KOPT-K1 (cell line): ENCODE measurements at regions not wholly inside any gene's neighbourhood (a gene's known extent, or its start where the extent isn't known, plus 50 kb on each side); places are given as distances from the start of the nearest gene placed in this dataset.
"Not testable (repeated sequence)": the region's sequence is repeated elsewhere in the genome, so short reads cannot be mapped to it uniquely, and the experiment has no call there.

Experiments used
- H3K27ac ChIP-seq: fragments of 200-600 bp; sonication (generic); 2 replicates; pipeline ENCODE4 v1.5.1; 2016; ENCODE audit warnings: antibody characterized with exemption, mild to moderate bottlenecking, low read depth, low read length; ENCODE audit not compliant: poor library complexity, severe bottlenecking
- H3K36me3 ChIP-seq: fragments of 200-600 bp; sonication (generic); 2 replicates; pipeline ENCODE4 v1.5.1; 2017; ENCODE audit warnings: antibody characterized with exemption, mild to moderate bottlenecking, low read length, moderate library complexity; ENCODE audit not compliant: insufficient read depth
- H3K9me3 ChIP-seq: fragments of 200-600 bp; sonication (generic); 2 replicates; pipeline ENCODE4 v1.5.1; 2017; ENCODE audit warnings: antibody characterized with exemption, low read length, mild to moderate bottlenecking; ENCODE audit not compliant: insufficient read depth, poor library complexity, severe bottlenecking

GRCh38 chr5:18433336-18433735 lies 799.1 kb downstream of the TAF11L14 start:
- Histone ChIP-seq H3K9me3 (no peaks in the 10 kb centered on the region), H3K36me3 (no peaks in the 10 kb centered on the region), H3K27ac (no peak overlapping the region)

- Histone ChIP-seq H3K27ac (no peak overlapping the region), H3K9me3 (no peaks in the 10 kb centered on the region), H3K36me3 (no peaks in the 10 kb centered on the region)
Observed at GRCh38 chr5:18438126-18438525, 803.9 kb downstream of the TAF11L14 start.

GRCh38 chr5:18455521-18455920 lies 821.3 kb downstream of the TAF11L14 start:
- Histone ChIP-seq H3K27ac (no peak overlapping the region), H3K36me3 (no peaks in the 10 kb centered on the region), H3K9me3 (no peaks in the 10 kb centered on the region)

- H3K27ac ChIP-seq: no peak overlapping the region
- H3K36me3 ChIP-seq: no peaks in the 10 kb centered on the region
- no peaks in the 10 kb centered on the region for H3K9me3 ChIP-seq
Observed at GRCh38 chr5:18457255-18457654, 823.0 kb downstream of the TAF11L14 start.

GRCh38 chr5:18461766-18462165 lies 827.5 kb downstream of the TAF11L14 start:
- Histone ChIP-seq H3K36me3 (no peaks in the 10 kb centered on the region), H3K9me3 (no peaks in the 10 kb centered on the region), H3K27ac (no peak overlapping the region)

GRCh38 chr5:18465833-18466681 lies 831.8 kb downstream of the TAF11L14 start:
- Histone ChIP-seq H3K27ac (no peak overlapping the region), H3K9me3 (no peaks in the 10 kb centered on the region), H3K36me3 (no peaks in the 10 kb centered on the region)

GRCh38 chr5:18466731-18467130 lies 832.5 kb downstream of the TAF11L14 start:
- no peak overlapping the region for H3K27ac ChIP-seq
- H3K9me3 ChIP-seq: no peaks in the 10 kb centered on the region
- H3K36me3 ChIP-seq: no peaks in the 10 kb centered on the region

GRCh38 chr5:18471791-18472190 lies 837.5 kb downstream of the TAF11L14 start:
- H3K27ac ChIP-seq, H3K9me3 ChIP-seq, H3K36me3 ChIP-seq: not testable (repeated sequence)

- H3K27ac ChIP-seq: no peak overlapping the region
- no peaks in the 10 kb centered on the region for H3K36me3 ChIP-seq
- H3K9me3 ChIP-seq: no peaks in the 10 kb centered on the region
Observed at GRCh38 chr5:18483451-18483850, 849.2 kb downstream of the TAF11L14 start.

- no peaks in the 10 kb centered on the region for H3K9me3 ChIP-seq
- H3K27ac ChIP-seq: no peak overlapping the region
Observed at GRCh38 chr5:18487928-18488480, 853.7 kb downstream of the TAF11L14 start.

GRCh38 chr5:18489703-18490102 lies 855.4 kb downstream of the TAF11L14 start:
- Histone ChIP-seq H3K9me3 (no peaks in the 10 kb centered on the region), H3K36me3 (no peaks in the 10 kb centered on the region), H3K27ac (no peak overlapping the region)

More at GRCh38 chr5:18487928-18488480, 853.7 kb downstream of the TAF11L14 start:
- no peaks in the 10 kb centered on the region for H3K36me3 ChIP-seq

GRCh38 chr5:18491349-18491748 lies 857.1 kb downstream of the TAF11L14 start:
- Histone ChIP-seq H3K36me3 (no peaks in the 10 kb centered on the region), H3K9me3 (no peaks in the 10 kb centered on the region), H3K27ac (no peak overlapping the region)

- H3K9me3 ChIP-seq: no peaks in the 10 kb centered on the region
- no peaks in the 10 kb centered on the region for H3K36me3 ChIP-seq
- H3K27ac ChIP-seq: no peak overlapping the region
Observed at GRCh38 chr5:18495157-18495556, 860.9 kb downstream of the TAF11L14 start.

GRCh38 chr5:18496041-18496440 lies 861.8 kb downstream of the TAF11L14 start:
- H3K9me3 ChIP-seq: no peaks in the 10 kb centered on the region
- no peaks in the 10 kb centered on the region for H3K36me3 ChIP-seq

GRCh38 chr5:18497089-18497488 lies 862.8 kb downstream of the TAF11L14 start:
- Histone ChIP-seq H3K27ac (no peak overlapping the region), H3K9me3 (no peaks in the 10 kb centered on the region), H3K36me3 (no peaks in the 10 kb centered on the region)

More at GRCh38 chr5:18496041-18496440, 861.8 kb downstream of the TAF11L14 start:
- no peak overlapping the region for H3K27ac ChIP-seq
